ENCODE measurements at regions not wholly inside any gene's neighbourhood (a gene's known extent, or its start where the extent isn't known, plus 50 kb on each side); places are given as distances from the start of the nearest gene placed in this dataset.

GRCh38 chr6:170039156-170040114 is 251.4 kb downstream of the DLL1 start:
- no peaks in the 10 kb centered on the region for H3K9me3 ChIP-seq
- H3K4me3 ChIP-seq (ENCODE audit: low read depth in 2 of 2, low read length in 1 of 2) = no peak overlapping the region
- CTCF ChIA-PET = interaction anchor here (1.2 kb wide), 1 partner anchor 12 kb away, joined by 3 read pairs; no protein-coding TSS in a partner anchor
- H3K79me2 ChIP-seq (ENCODE audit: insufficient read depth) = no peaks in the 10 kb centered on the region
- no peaks in the 10 kb centered on the region for H3K36me3 ChIP-seq (replicated peaks in 1 of 2; ENCODE audit: control insufficient read depth in 1 of 2, insufficient read depth in 2 of 2, low read length in 1 of 2)
- DNase-seq = no peak
- no peak overlapping the region for H3K9ac ChIP-seq
- no peaks in the 10 kb centered on the region for H3K9me2 ChIP-seq
- no peak overlapping the region for H3K27ac ChIP-seq (ENCODE audit: low read depth in 2 of 2, low read length in 1 of 2)
- H3K27me3 ChIP-seq (ENCODE audit: insufficient read depth) = no peaks in the 10 kb centered on the region
- TF ChIP-seq IRF3 (IDR thresholded peaks at IDR 0.05; ENCODE audit: low read depth, low read length) (no peak), ELF1 (IDR thresholded peaks at IDR 0.05) (no peak), GABPA (IDR thresholded peaks at IDR 0.05; ENCODE audit: low read depth) (no peak), RFX5 (IDR thresholded peaks at IDR 0.05; ENCODE audit: low read length) (no peak), ZBTB33 (IDR thresholded peaks at IDR 0.05; ENCODE audit: borderline replicate concordance, low read depth) (no peak), FOXJ3 (CRISPR knock-in tag; IDR thresholded peaks at IDR 0.05) (no peak), MEF2A (IDR thresholded peaks at IDR 0.05; ENCODE audit: borderline replicate concordance, low read depth) (no peak), TAF1 (IDR thresholded peaks at IDR 0.05; ENCODE audit: borderline replicate concordance, low read depth, low read length) (no peak), RCOR1 (IDR thresholded peaks at IDR 0.05; ENCODE audit: low read length) (no peak), POLR2AphosphoS5 (IDR thresholded peaks at IDR 0.05; ENCODE audit: low read depth, low read length) (no peak), EP300 (IDR thresholded peaks at IDR 0.05; ENCODE audit: borderline replicate concordance in 1 of 2, low read depth in 1 of 2, low read length in 1 of 2) (no peak), CHD2 (IDR thresholded peaks at IDR 0.05; ENCODE audit: low read length, partially characterized antibody) (no peak), FOXM1 (IDR thresholded peaks at IDR 0.05; ENCODE audit: low read depth) (no peak), SMC3 (IDR thresholded peaks at IDR 0.05; ENCODE audit: low read depth, low read length) (no peak), USF2 (IDR thresholded peaks at IDR 0.05; ENCODE audit: borderline replicate concordance, low read depth, low read length) (no peak)
- TF ChIP-seq, protein P1, sequence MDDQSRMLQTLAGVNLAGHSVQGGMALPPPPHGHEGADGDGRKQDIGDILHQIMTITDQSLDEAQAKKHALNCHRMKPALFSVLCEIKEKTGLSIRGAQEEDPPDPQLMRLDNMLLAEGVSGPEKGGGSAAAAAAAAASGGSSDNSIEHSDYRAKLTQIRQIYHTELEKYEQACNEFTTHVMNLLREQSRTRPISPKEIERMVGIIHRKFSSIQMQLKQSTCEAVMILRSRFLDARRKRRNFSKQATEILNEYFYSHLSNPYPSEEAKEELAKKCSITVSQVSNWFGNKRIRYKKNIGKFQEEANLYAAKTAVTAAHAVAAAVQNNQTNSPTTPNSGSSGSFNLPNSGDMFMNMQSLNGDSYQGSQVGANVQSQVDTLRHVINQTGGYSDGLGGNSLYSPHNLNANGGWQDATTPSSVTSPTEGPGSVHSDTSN (IDR thresholded peaks at IDR 0.05) = no peak
- TF ChIP-seq, protein P2, sequence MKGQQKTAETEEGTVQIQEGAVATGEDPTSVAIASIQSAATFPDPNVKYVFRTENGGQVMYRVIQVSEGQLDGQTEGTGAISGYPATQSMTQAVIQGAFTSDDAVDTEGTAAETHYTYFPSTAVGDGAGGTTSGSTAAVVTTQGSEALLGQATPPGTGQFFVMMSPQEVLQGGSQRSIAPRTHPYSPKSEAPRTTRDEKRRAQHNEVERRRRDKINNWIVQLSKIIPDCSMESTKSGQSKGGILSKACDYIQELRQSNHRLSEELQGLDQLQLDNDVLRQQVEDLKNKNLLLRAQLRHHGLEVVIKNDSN (IDR thresholded peaks at IDR 0.05; ENCODE audit: borderline replicate concordance, low read depth) = no peak
- TF ChIP-seq, protein P3, sequence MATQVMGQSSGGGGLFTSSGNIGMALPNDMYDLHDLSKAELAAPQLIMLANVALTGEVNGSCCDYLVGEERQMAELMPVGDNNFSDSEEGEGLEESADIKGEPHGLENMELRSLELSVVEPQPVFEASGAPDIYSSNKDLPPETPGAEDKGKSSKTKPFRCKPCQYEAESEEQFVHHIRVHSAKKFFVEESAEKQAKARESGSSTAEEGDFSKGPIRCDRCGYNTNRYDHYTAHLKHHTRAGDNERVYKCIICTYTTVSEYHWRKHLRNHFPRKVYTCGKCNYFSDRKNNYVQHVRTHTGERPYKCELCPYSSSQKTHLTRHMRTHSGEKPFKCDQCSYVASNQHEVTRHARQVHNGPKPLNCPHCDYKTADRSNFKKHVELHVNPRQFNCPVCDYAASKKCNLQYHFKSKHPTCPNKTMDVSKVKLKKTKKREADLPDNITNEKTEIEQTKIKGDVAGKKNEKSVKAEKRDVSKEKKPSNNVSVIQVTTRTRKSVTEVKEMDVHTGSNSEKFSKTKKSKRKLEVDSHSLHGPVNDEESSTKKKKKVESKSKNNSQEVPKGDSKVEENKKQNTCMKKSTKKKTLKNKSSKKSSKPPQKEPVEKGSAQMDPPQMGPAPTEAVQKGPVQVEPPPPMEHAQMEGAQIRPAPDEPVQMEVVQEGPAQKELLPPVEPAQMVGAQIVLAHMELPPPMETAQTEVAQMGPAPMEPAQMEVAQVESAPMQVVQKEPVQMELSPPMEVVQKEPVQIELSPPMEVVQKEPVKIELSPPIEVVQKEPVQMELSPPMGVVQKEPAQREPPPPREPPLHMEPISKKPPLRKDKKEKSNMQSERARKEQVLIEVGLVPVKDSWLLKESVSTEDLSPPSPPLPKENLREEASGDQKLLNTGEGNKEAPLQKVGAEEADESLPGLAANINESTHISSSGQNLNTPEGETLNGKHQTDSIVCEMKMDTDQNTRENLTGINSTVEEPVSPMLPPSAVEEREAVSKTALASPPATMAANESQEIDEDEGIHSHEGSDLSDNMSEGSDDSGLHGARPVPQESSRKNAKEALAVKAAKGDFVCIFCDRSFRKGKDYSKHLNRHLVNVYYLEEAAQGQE (IDR thresholded peaks at IDR 0.05; ENCODE audit: low read depth, low read length) = no peak
- WGBS (ENCODE audit: low lambda C conversion rate) = 40% methylated on average over 15 of the region's 28 CpGs
- H4K20me1 ChIP-seq (ENCODE audit: insufficient read depth) = no peaks in the 10 kb centered on the region
- POLR2A ChIA-PET = no interaction called here
- no peak overlapping the region for H2AFZ ChIP-seq (ENCODE audit: low read depth)
- no peaks in the 10 kb centered on the region for H3F3A ChIP-seq (replicated peaks; ENCODE audit: insufficient read depth)
- H3K4me1 ChIP-seq (ENCODE audit: control insufficient read depth in 1 of 2, insufficient read depth in 2 of 2, low read depth in 1 of 2, low read length in 1 of 2) = peaks cover 0 to 11% of the 10 kb centered on the region in 2 experiments; a peak in 1 of 4 replicates
- no peak overlapping the region for H3K4me2 ChIP-seq

All from SK-N-SH (cell line).